ENCODE measurements at regions not wholly inside any gene's neighbourhood (a gene's known extent, or its start where the extent isn't known, plus 50 kb on each side); places are given as distances from the start of the nearest gene placed in this dataset.

DNA sequence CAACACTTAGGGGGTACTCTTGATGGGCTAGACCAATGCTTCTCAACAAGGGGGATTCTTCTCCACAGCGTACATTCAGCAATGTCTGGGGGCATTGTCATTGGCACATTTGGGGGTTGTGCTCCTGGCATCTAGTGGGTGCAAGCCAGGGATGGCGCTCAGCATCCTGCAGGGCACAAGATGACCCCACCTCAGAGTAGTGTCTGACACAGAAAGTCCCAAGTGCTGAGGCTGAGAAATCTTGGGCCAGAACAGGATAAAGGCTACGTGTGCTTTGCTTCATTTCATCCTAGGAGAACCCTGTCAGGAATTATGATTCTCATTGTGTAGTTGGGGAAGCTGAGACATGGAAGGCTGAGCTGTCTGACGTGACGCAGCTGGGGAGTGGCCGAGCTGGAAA is 298.6 kb downstream of the CDH26 start:
- Histone ChIP-seq H3F3A (ENCODE audit: low read depth) (no peaks in the 10 kb centered on the region), H4K20me1 (ENCODE audit: low read depth) (no peaks in the 10 kb centered on the region), H3K27me3 (no peaks in the 10 kb centered on the region), H3K36me3 (no peaks in the 10 kb centered on the region), H3K9ac (no peak overlapping the region), H2AFZ (replicated peaks) (no peak overlapping the region), H3K4me2 (no peak overlapping the region), H3K79me2 (ENCODE audit: low read depth) (no peaks in the 10 kb centered on the region), H3K4me1 (peaks cover 8% of the 10 kb centered on the region), H3K27ac (no peak overlapping the region), H3K4me3 (no peak overlapping the region), H3K9me3 (ENCODE audit: low read depth) (no peaks in the 10 kb centered on the region)
- no peak for DNase-seq (ENCODE audit: low spot score)
- H3K4me3 Mint-ChIP-seq: no peak overlapping the region
- H3K4me1 Mint-ChIP-seq: peaks cover 29% of the 10 kb centered on the region
- no peaks in the 10 kb centered on the region for H3K36me3 Mint-ChIP-seq
- TF ChIP-seq, protein P1, sequence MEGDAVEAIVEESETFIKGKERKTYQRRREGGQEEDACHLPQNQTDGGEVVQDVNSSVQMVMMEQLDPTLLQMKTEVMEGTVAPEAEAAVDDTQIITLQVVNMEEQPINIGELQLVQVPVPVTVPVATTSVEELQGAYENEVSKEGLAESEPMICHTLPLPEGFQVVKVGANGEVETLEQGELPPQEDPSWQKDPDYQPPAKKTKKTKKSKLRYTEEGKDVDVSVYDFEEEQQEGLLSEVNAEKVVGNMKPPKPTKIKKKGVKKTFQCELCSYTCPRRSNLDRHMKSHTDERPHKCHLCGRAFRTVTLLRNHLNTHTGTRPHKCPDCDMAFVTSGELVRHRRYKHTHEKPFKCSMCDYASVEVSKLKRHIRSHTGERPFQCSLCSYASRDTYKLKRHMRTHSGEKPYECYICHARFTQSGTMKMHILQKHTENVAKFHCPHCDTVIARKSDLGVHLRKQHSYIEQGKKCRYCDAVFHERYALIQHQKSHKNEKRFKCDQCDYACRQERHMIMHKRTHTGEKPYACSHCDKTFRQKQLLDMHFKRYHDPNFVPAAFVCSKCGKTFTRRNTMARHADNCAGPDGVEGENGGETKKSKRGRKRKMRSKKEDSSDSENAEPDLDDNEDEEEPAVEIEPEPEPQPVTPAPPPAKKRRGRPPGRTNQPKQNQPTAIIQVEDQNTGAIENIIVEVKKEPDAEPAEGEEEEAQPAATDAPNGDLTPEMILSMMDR (IDR thresholded peaks at IDR 0.05): no peak
- TF ChIP-seq EZH2 (IDR thresholded peaks at IDR 0.05): no peak
- no peak for TF ChIP-seq EZH2phosphoT487 (IDR thresholded peaks at IDR 0.05)
- no peaks in the 10 kb centered on the region for H3K9me3 Mint-ChIP-seq
- H3K27me3 Mint-ChIP-seq (ENCODE audit: insufficient read depth, low read depth): peaks cover 26% of the 10 kb centered on the region
- no peak overlapping the region for H3K27ac Mint-ChIP-seq

DNA sequence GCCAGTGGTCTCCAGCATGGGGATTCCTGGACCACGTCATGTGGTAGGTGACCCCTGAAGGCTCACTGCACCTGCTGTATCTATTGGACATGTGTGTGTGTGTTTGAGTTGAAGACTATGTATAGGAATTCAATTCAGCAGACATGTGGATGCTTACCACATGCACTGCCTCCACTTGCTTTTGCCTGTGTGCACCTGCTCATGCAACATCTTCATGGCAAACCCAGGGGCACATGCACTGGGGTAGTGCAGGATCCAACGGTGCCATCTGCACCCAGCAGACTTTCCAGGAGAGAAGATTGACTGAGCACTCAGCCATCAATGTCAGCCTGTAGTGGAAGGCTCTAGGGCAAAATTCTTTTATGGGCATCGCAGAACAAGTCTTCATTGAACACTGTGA is 299.4 kb downstream of the CDH26 start:
- H2AFZ ChIP-seq (replicated peaks): no peak overlapping the region

DNA sequence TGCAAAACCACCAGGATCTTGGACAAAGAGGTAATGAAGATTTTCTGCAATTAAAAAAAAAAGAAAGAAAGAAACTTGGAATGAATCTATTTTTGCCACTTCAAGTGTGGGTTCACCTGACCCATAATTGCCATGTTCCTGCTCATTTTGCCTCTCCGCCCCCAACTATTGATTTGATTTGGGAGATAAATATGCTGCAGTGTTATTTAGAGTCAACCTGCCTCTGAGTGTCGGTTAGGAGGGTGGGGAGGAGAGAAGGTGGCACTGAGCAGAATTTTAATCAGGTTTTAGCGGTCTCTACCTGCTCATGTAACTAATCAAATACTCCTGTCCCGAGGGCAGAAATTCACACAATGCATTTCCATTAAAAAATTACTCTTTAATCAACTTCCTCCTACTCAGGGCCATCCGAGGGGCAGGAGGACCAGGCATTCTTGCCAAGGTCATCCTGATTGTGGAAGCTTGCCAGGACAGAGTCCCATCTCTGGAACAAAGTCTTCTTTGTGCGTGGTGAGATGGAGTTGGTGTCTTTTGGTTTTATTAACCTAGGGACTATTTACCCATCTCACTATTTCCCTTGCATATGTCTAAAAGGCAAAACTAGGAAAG is 300.1 kb downstream of the CDH26 start:
- no peak for DNase-seq (ENCODE audit: low spot score)
- no peaks in the 10 kb centered on the region for H3K79me2 ChIP-seq (ENCODE audit: low read depth)
- H3K4me3 Mint-ChIP-seq: no peak overlapping the region

More for the DNA sequence above, 299.4 kb downstream of the CDH26 start:
- H3K27me3 Mint-ChIP-seq (ENCODE audit: insufficient read depth, low read depth): peaks cover 20% of the 10 kb centered on the region
- Histone ChIP-seq H3K4me2 (no peak overlapping the region), H3K4me3 (no peak overlapping the region), H3K79me2 (ENCODE audit: low read depth) (no peaks in the 10 kb centered on the region), H3K4me1 (peaks cover 8% of the 10 kb centered on the region), H3K9ac (no peak overlapping the region), H3K27me3 (no peaks in the 10 kb centered on the region), H3K36me3 (no peaks in the 10 kb centered on the region), H3F3A (ENCODE audit: low read depth) (no peaks in the 10 kb centered on the region), H3K27ac (no peak overlapping the region), H3K9me3 (ENCODE audit: low read depth) (no peaks in the 10 kb centered on the region), H4K20me1 (ENCODE audit: low read depth) (no peaks in the 10 kb centered on the region)
- H3K4me1 Mint-ChIP-seq: peaks cover 29% of the 10 kb centered on the region
- H3K36me3 Mint-ChIP-seq: no peaks in the 10 kb centered on the region
- H3K9me3 Mint-ChIP-seq: no peaks in the 10 kb centered on the region
- H3K27ac Mint-ChIP-seq: no peak overlapping the region
- no peak for DNase-seq (ENCODE audit: low spot score)
- no peak overlapping the region for H3K4me3 Mint-ChIP-seq
- TF ChIP-seq EZH2 (IDR thresholded peaks at IDR 0.05) (no peak), EZH2phosphoT487 (IDR thresholded peaks at IDR 0.05) (no peak)
- TF ChIP-seq, protein P1 (IDR thresholded peaks at IDR 0.05): no peak

More for the DNA sequence above, 300.1 kb downstream of the CDH26 start:
- H3K27ac ChIP-seq: no peak overlapping the region
- H3K4me1 ChIP-seq: peaks cover 8% of the 10 kb centered on the region
- no peaks in the 10 kb centered on the region for H3K27me3 ChIP-seq
- H3F3A ChIP-seq (ENCODE audit: low read depth): no peaks in the 10 kb centered on the region
- no peak overlapping the region for H3K4me3 ChIP-seq
- peaks cover 20% of the 10 kb centered on the region for H3K27me3 Mint-ChIP-seq (ENCODE audit: insufficient read depth, low read depth)
- no peaks in the 10 kb centered on the region for H3K9me3 ChIP-seq (ENCODE audit: low read depth)
- H3K27ac Mint-ChIP-seq: peak overlapping the region; percentile 47
- no peak overlapping the region for H3K9ac ChIP-seq
- no peaks in the 10 kb centered on the region for H3K36me3 ChIP-seq
- H3K4me1 Mint-ChIP-seq: peaks cover 29% of the 10 kb centered on the region
- no peaks in the 10 kb centered on the region for H4K20me1 ChIP-seq (ENCODE audit: low read depth)
- H2AFZ ChIP-seq (replicated peaks): no peak overlapping the region
- TF ChIP-seq EZH2 (IDR thresholded peaks at IDR 0.05) (no peak), EZH2phosphoT487 (IDR thresholded peaks at IDR 0.05) (no peak)
- TF ChIP-seq, protein P1 (IDR thresholded peaks at IDR 0.05): no peak
- H3K4me2 ChIP-seq: no peak overlapping the region
- H3K9me3 Mint-ChIP-seq: no peaks in the 10 kb centered on the region
- H3K36me3 Mint-ChIP-seq: no peaks in the 10 kb centered on the region
